HCT116 (cell line): ENCODE measurements at regions not wholly inside any gene's neighbourhood (a gene's known extent, or its start where the extent isn't known, plus 50 kb on each side); places are given as distances from the start of the nearest gene placed in this dataset.

ENCODE experiments used
- CTCF ChIP-seq, 3 experiments: fragments of 200-600 bp in 1 of 3; sonication (generic) in 1 of 3; IDR thresholded peaks in 2 of 3; conservative IDR thresholded peaks in 1 of 3; 2 replicates each; pipeline ENCODE4 v1.5.1; 2012 to 2017; ENCODE audit warnings: low read depth in 2 of 3, low read length in 2 of 3, antibody characterized with exemption in 1 of 3, borderline replicate concordance in 1 of 3, control low read depth in 1 of 3, mild to moderate bottlenecking in 1 of 3, mixed read lengths in 1 of 3, mixed run types in 1 of 3, moderate library complexity in 1 of 3; ENCODE audit not compliant: insufficient read depth in 1 of 3
- ELF1 ChIP-seq: IDR thresholded peaks from 2 replicates; pipeline ENCODE4 v1.6.1; 2012; ENCODE audit warnings: low read depth, borderline replicate concordance
- EZH2 ChIP-seq: fragments of 200-600 bp; sonication (generic); IDR thresholded peaks from 2 replicates; pipeline ENCODE4 v1.6.1; 2017; ENCODE audit warnings: antibody characterized with exemption, mixed run types
- EZH2phosphoT487 ChIP-seq: fragments of 200-600 bp; IDR thresholded peaks from 2 replicates; pipeline ENCODE4 v1.6.1; 2018; ENCODE audit warnings: antibody characterized with exemption, borderline replicate concordance
- FOSL1 ChIP-seq: IDR thresholded peaks from 2 replicates; pipeline ENCODE4 v1.6.1; 2012; ENCODE audit warnings: low read depth
- POLR2A ChIP-seq: IDR thresholded peaks from 2 replicates; pipeline ENCODE4 v1.7.0; 2011; ENCODE audit warnings: borderline replicate concordance; ENCODE audit not compliant: insufficient read depth, insufficient read length; ENCODE audit errors: extremely low read depth
- POLR2AphosphoS5 ChIP-seq: IDR thresholded peaks from 2 replicates; pipeline ENCODE4 v1.6.1; 2011; ENCODE audit warnings: mild to moderate bottlenecking, low read depth, low read length, moderate library complexity
- RAD21 ChIP-seq: IDR thresholded peaks from 2 replicates; pipeline ENCODE4 v1.6.1; 2012; ENCODE audit warnings: low read depth, mild to moderate bottlenecking
- REST ChIP-seq: IDR thresholded peaks from 2 replicates; pipeline ENCODE4 v1.6.1; 2012; ENCODE audit warnings: low read depth
- SP1 ChIP-seq: IDR thresholded peaks from 2 replicates; pipeline ENCODE4 v1.6.1; 2012; ENCODE audit warnings: low read depth
- YY1 ChIP-seq: IDR thresholded peaks from 2 replicates; pipeline ENCODE4 v1.6.1; 2011; ENCODE audit warnings: low read length, low read depth, moderate library complexity, mild to moderate bottlenecking; ENCODE audit not compliant: insufficient replicate concordance; ENCODE audit errors: extremely low read depth
- ZNF274 ChIP-seq: fragments of 200-500 bp; sonication (Bioruptor generic); IDR thresholded peaks from 2 replicates; pipeline ENCODE4 v1.6.1; 2014; ENCODE audit warnings: mild to moderate bottlenecking, low read depth, low read length, inconsistent platforms
- TF ChIP-seq, protein P1 (sequence below): IDR thresholded peaks from 2 replicates; pipeline ENCODE4 v1.6.1; 2012

- TF ChIP-seq POLR2AphosphoS5 = no peak
- TF ChIP-seq EZH2 = no peak
- TF ChIP-seq YY1 = no peak
- TF ChIP-seq ELF1 = no peak
- TF ChIP-seq CTCF (IDR thresholded peaks at IDR 0.05 in 2 of 3, conservative IDR thresholded peaks at IDR 0.05 in 1 of 3; ENCODE audit: borderline replicate concordance in 1 of 3, insufficient read depth in 1 of 3, low read depth in 2 of 3, low read length in 2 of 3) = no peak
- no peak for TF ChIP-seq ZNF274
- no peak for TF ChIP-seq REST
- TF ChIP-seq, protein P1, sequence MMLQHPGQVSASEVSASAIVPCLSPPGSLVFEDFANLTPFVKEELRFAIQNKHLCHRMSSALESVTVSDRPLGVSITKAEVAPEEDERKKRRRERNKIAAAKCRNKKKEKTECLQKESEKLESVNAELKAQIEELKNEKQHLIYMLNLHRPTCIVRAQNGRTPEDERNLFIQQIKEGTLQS = no peak
- TF ChIP-seq POLR2A = no peak
- TF ChIP-seq EZH2phosphoT487 = no peak
- no peak for TF ChIP-seq FOSL1
- TF ChIP-seq RAD21 = no peak
- TF ChIP-seq SP1 = no peak
Observed at GRCh38 chr13:40403509-40404241, 262.8 kb downstream of the FOXO1 start.
